ENCODE measurements at regions not wholly inside any gene's neighbourhood (a gene's known extent, or its start where the extent isn't known, plus 50 kb on each side); places are given as distances from the start of the nearest gene placed in this dataset.
A peak's percentile ranks its signal among the peaks of the same experiment; 100 is the strongest.

- H3K4me1 ChIP-seq (ENCODE audit: insufficient read depth, low read length) = no peaks in the 10 kb centered on the region
- no peak for FAIRE-seq
- peaks cover 2% of the 10 kb centered on the region for H3K9me3 Mint-ChIP-seq (ENCODE audit: unreplicated experiment)
Measured at GRCh38 chr7:136228171-136228570, 251.0 kb upstream of the MTPN start.

GRCh38 chr7:136214356-136214755 is 237.2 kb upstream of the MTPN start:
- no peak overlapping the region for H3K4me2 ChIP-seq (ENCODE audit: low read length)

More at GRCh38 chr7:136228171-136228570, 251.0 kb upstream of the MTPN start:
- H3K27me3 ChIP-seq (ENCODE audit: insufficient read depth, low read length) = no peaks in the 10 kb centered on the region
- no peaks in the 10 kb centered on the region for H3K79me2 ChIP-seq (ENCODE audit: insufficient read depth, low read length)
- no peak for DNase-seq (ENCODE audit: low read depth)
- no peaks in the 10 kb centered on the region for H3K27me3 Mint-ChIP-seq (ENCODE audit: low read depth, unreplicated experiment)
- H3K9me3 ChIP-seq (ENCODE audit: insufficient read depth, low read depth, low read length) = no peaks in the 10 kb centered on the region
- H3K27ac ChIP-seq (ENCODE audit: low read depth, low read length) = no peak overlapping the region
- H3K4me2 ChIP-seq (ENCODE audit: low read length) = no peak overlapping the region
- no peak overlapping the region for H3K4me3 Mint-ChIP-seq (ENCODE audit: unreplicated experiment)
- H3K36me3 Mint-ChIP-seq (ENCODE audit: low read depth, unreplicated experiment) = no peaks in the 10 kb centered on the region
- H2AFZ ChIP-seq (ENCODE audit: low read depth, low read length) = no peak overlapping the region
- no peak overlapping the region for H3K4me3 ChIP-seq (ENCODE audit: insufficient read depth, low read depth, low read length)
- no peaks in the 10 kb centered on the region for H4K20me1 ChIP-seq (ENCODE audit: insufficient read depth, low read length)
- H3K27ac Mint-ChIP-seq (ENCODE audit: unreplicated experiment) = no peak overlapping the region
- H3K9ac ChIP-seq (ENCODE audit: low read length) = no peak overlapping the region
- TF ChIP-seq CTCF (IDR thresholded peaks at IDR 0.05; ENCODE audit: insufficient read depth, low read depth, low read length) (no peak), EZH2 (IDR thresholded peaks at IDR 0.05; ENCODE audit: insufficient read depth, low read length) (no peak)
- H3K36me3 ChIP-seq (ENCODE audit: insufficient read depth, low read length) = no peaks in the 10 kb centered on the region
- H3K4me1 Mint-ChIP-seq (ENCODE audit: low read depth, unreplicated experiment) = no peaks in the 10 kb centered on the region

More at GRCh38 chr7:136214356-136214755, 237.2 kb upstream of the MTPN start:
- H3K27ac ChIP-seq (ENCODE audit: low read depth, low read length) = no peak overlapping the region
- Mint-ChIP-seq H3K9me3 (ENCODE audit: unreplicated experiment) (no peaks in the 10 kb centered on the region), H3K36me3 (ENCODE audit: low read depth, unreplicated experiment) (no peaks in the 10 kb centered on the region), H3K4me3 (ENCODE audit: unreplicated experiment) (no peak overlapping the region), H3K27me3 (ENCODE audit: low read depth, unreplicated experiment) (no peaks in the 10 kb centered on the region), H3K27ac (ENCODE audit: unreplicated experiment) (no peak overlapping the region), H3K4me1 (ENCODE audit: low read depth, unreplicated experiment) (no peaks in the 10 kb centered on the region)
- no peak for DNase-seq (ENCODE audit: low read depth)
- H4K20me1 ChIP-seq (ENCODE audit: insufficient read depth, low read length) = no peaks in the 10 kb centered on the region
- peak; percentile 4 for TF ChIP-seq CTCF (IDR thresholded peaks at IDR 0.05; ENCODE audit: insufficient read depth, low read depth, low read length)
- no peak for TF ChIP-seq EZH2 (IDR thresholded peaks at IDR 0.05; ENCODE audit: insufficient read depth, low read length)
- no peaks in the 10 kb centered on the region for H3K79me2 ChIP-seq (ENCODE audit: insufficient read depth, low read length)
- FAIRE-seq = no peak
- no peaks in the 10 kb centered on the region for H3K9me3 ChIP-seq (ENCODE audit: insufficient read depth, low read depth, low read length)
- no peak overlapping the region for H3K9ac ChIP-seq (ENCODE audit: low read length)
- no peaks in the 10 kb centered on the region for H3K27me3 ChIP-seq (ENCODE audit: insufficient read depth, low read length)
- no peaks in the 10 kb centered on the region for H3K4me1 ChIP-seq (ENCODE audit: insufficient read depth, low read length)
- H3K36me3 ChIP-seq (ENCODE audit: insufficient read depth, low read length) = no peaks in the 10 kb centered on the region
- H2AFZ ChIP-seq (ENCODE audit: low read depth, low read length) = no peak overlapping the region
- H3K4me3 ChIP-seq (ENCODE audit: insufficient read depth, low read depth, low read length) = no peak overlapping the region
